ENCODE measurements at regions not wholly inside any gene's neighbourhood (a gene's known extent, or its start where the extent isn't known, plus 50 kb on each side); places are given as distances from the start of the nearest gene placed in this dataset.
"Not testable (repeated sequence)": the region's sequence is repeated elsewhere in the genome, so short reads cannot be mapped to it uniquely, and the experiment has no call there.

- Histone ChIP-seq H3K9ac (ENCODE audit: insufficient read depth, low read depth, low read length) (no peak overlapping the region), H3K4me2 (ENCODE audit: low read depth, low read length) (no peak overlapping the region), H3K27ac (ENCODE audit: extremely low read length, insufficient read depth, low read length) (no peak overlapping the region), H2AFZ (ENCODE audit: low read length) (no peak overlapping the region), H4K20me1 (ENCODE audit: insufficient read depth, low read length) (no peaks in the 10 kb centered on the region), H3K36me3 (replicated peaks in 1 of 2; ENCODE audit: control insufficient read depth in 1 of 2, insufficient read depth in 2 of 2, low read length in 2 of 2) (no peaks in the 10 kb centered on the region), H3K4me1 (ENCODE audit: insufficient read depth, low read length) (0 out of 2 replicates have a peak, but pooled peaks cover 5% of the 10 kb centered on the region), H3K9me3 (ENCODE audit: low read length) (no peaks in the 10 kb centered on the region), H3K79me2 (ENCODE audit: insufficient read depth, low read length) (no peaks in the 10 kb centered on the region), H3K4me3 (replicated peaks in 1 of 3; ENCODE audit: insufficient read depth in 1 of 3, low read depth in 2 of 3, low read length in 3 of 3) (no peak overlapping the region), H3K27me3 (ENCODE audit: control insufficient read depth in 1 of 2, insufficient read depth in 2 of 2, low read length in 2 of 2) (peaks cover 0 to 16% of the 10 kb centered on the region in 2 experiments; a peak in 4 of 5 replicates)
- FAIRE-seq, result no peak
- intact Hi-C loops (cut with micrococcal nuclease; ENCODE audit: unreplicated experiment), result no loop called here
- ChIA-PET POLR2A (no interaction called here), CTCF (ENCODE audit: low intra/inter-chr PET ratio, low total read pairs) (no interaction called here)
- in situ Hi-C loops (cut with HindIII; ENCODE audit: extremely low pct_ligation_motif_present, low pct_unique_long_range_greater_than_20kb), result no loop called here
- WGBS (ENCODE audit: low lambda C conversion rate), result 70% methylated on average over 2 of the region's 14 CpGs
- no TSS peak for BruUV-seq (replicated peaks)
- no peak for DNase-seq (ENCODE audit: low spot score)
- peak; percentile 23; the same call in 1 of the 2 replicates for TF ChIP-seq HNF4A (CRISPR knock-in tag; IDR thresholded peaks at IDR 0.05)
- TF ChIP-seq MLLT10 (CRISPR knock-in tag; IDR thresholded peaks at IDR 0.05), result no peak
- TF ChIP-seq GABPA (IDR thresholded peaks at IDR 0.05; ENCODE audit: low read depth, low read length), result no peak
- no peak for TF ChIP-seq GABPA (CRISPR knock-in tag; IDR thresholded peaks at IDR 0.05; ENCODE audit: low read depth)
- peak; percentile 33 for ATAC-seq
Observed at GRCh38 chr22:23450434-23450795, 129.7 kb downstream of the IGLL1 start.

- not testable (repeated sequence) for BruUV-seq (replicated peaks); H3K27ac ChIP-seq (ENCODE audit: extremely low read length, insufficient read depth, low read length)
Observed at GRCh38 chr22:23449748-23450433, 130.2 kb downstream of the IGLL1 start.

GRCh38 chr22:23448499-23449288 is 131.4 kb downstream of the IGLL1 start:
- in situ Hi-C loops (cut with HindIII; ENCODE audit: extremely low pct_ligation_motif_present, low pct_unique_long_range_greater_than_20kb); H4K20me1 ChIP-seq (ENCODE audit: insufficient read depth, low read length); FAIRE-seq; H3K9me3 ChIP-seq (ENCODE audit: low read length); CTCF ChIA-PET (ENCODE audit: low intra/inter-chr PET ratio, low total read pairs); DNase-seq (ENCODE audit: low spot score); POLR2A ChIA-PET; H3K36me3 ChIP-seq (replicated peaks in 1 of 2; ENCODE audit: control insufficient read depth in 1 of 2, insufficient read depth in 2 of 2, low read length in 2 of 2); BruUV-seq (replicated peaks); H3K79me2 ChIP-seq (ENCODE audit: insufficient read depth, low read length); ATAC-seq; H3K4me2 ChIP-seq (ENCODE audit: low read depth, low read length); H3K27ac ChIP-seq (ENCODE audit: extremely low read length, insufficient read depth, low read length); intact Hi-C loops (cut with micrococcal nuclease; ENCODE audit: unreplicated experiment); H2AFZ ChIP-seq (ENCODE audit: low read length); H3K9ac ChIP-seq (ENCODE audit: insufficient read depth, low read depth, low read length); H3K4me1 ChIP-seq (ENCODE audit: insufficient read depth, low read length); H3K4me3 ChIP-seq (replicated peaks in 1 of 3; ENCODE audit: insufficient read depth in 1 of 3, low read depth in 2 of 3, low read length in 3 of 3): not testable (repeated sequence)
- H3K27me3 ChIP-seq (ENCODE audit: control insufficient read depth in 1 of 2, insufficient read depth in 2 of 2, low read length in 2 of 2), result peaks cover 0 to 12% of the 10 kb centered on the region in 2 experiments; a peak in 4 of 5 replicates
- 84% methylated on average over 7 of the region's 31 CpGs for WGBS (ENCODE audit: low lambda C conversion rate)

More at GRCh38 chr22:23449748-23450433, 130.2 kb downstream of the IGLL1 start:
- FAIRE-seq; H3K9ac ChIP-seq (ENCODE audit: insufficient read depth, low read depth, low read length); POLR2A ChIA-PET; DNase-seq (ENCODE audit: low spot score); intact Hi-C loops (cut with micrococcal nuclease; ENCODE audit: unreplicated experiment); H3K36me3 ChIP-seq (replicated peaks in 1 of 2; ENCODE audit: control insufficient read depth in 1 of 2, insufficient read depth in 2 of 2, low read length in 2 of 2); H3K4me3 ChIP-seq (replicated peaks in 1 of 3; ENCODE audit: insufficient read depth in 1 of 3, low read depth in 2 of 3, low read length in 3 of 3); H3K79me2 ChIP-seq (ENCODE audit: insufficient read depth, low read length); H3K9me3 ChIP-seq (ENCODE audit: low read length); in situ Hi-C loops (cut with HindIII; ENCODE audit: extremely low pct_ligation_motif_present, low pct_unique_long_range_greater_than_20kb); H3K4me1 ChIP-seq (ENCODE audit: insufficient read depth, low read length); H3K4me2 ChIP-seq (ENCODE audit: low read depth, low read length); CTCF ChIA-PET (ENCODE audit: low intra/inter-chr PET ratio, low total read pairs); H4K20me1 ChIP-seq (ENCODE audit: insufficient read depth, low read length); H2AFZ ChIP-seq (ENCODE audit: low read length): not testable (repeated sequence)
- 80% methylated on average over 17 of the region's 28 CpGs for WGBS (ENCODE audit: low lambda C conversion rate)
- ATAC-seq, result peak; percentile 36; the same call in 2 of the 3 replicates
- H3K27me3 ChIP-seq (ENCODE audit: control insufficient read depth in 1 of 2, insufficient read depth in 2 of 2, low read length in 2 of 2), result peaks cover 0 to 16% of the 10 kb centered on the region in 2 experiments; a peak in 4 of 5 replicates
